EH (cell line): ENCODE measurements at regions not wholly inside any gene's neighbourhood (a gene's known extent, or its start where the extent isn't known, plus 50 kb on each side); places are given as distances from the start of the nearest gene placed in this dataset.

Source experiments
- DNase-seq: peaks from one replicate; pipeline ENCODE4 v3.0.0-alpha.2; 2015; ENCODE audit warnings: low read depth

DNA sequence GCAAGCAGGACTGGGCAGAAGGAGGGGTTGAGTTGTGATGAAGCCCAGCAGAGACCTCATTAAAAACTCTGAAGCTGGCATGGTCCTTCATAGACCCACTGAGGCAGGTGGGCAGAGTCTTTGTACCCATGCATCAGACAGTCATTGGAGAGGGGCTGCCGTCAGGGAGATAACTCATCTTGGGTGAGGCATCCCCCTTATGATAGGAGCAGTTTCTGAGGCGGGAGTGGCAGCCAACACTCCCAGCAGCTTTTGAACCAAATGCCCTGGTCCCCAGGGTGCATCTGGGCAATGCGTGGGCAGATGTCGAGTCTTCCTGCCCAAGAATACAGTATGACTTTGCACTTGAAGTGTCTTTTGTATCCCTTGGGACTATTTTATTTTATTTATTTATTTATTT, 68.1 kb downstream of the HTR5A start:
- DNase-seq: no peak

DNA sequence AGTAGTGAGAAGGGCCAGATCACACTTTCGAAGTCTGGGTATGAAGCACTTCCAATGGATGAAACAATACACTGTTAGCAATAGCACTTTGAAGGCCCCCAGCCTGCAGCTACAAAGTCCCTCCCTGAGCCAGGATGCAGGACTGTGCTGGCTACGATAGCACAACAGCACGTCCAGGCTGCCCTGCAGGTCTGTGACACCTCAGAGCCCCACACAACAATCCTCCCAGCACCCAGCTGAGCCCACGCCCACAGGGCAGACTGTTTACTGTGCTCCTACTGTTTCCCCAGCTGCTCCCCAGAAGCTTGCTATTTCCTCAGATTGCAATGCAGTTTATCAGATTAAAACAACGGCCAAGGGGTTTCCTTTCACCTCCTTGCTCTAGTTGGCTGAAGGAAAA, 71.4 kb downstream of the HTR5A start:
- DNase-seq: no peak

DNA sequence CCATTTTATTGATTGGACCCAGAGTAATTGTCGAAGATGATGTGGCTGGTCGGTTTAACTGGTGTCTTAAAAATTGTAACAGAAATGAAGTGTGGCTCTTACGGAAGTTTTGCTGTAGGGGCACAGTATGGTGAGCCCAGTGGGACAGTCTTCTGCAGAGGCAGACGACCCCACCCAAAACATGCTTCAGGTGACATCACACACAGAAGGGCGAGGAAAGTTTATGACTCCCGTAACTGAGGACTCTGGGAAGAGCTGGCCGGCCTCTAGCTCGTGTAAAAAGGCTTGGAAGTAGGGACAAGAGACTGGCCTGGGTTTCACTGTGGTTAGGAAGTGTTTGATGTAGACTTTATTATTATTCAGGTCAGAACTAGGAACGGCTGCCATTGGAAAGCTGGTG, 73.3 kb downstream of the HTR5A start:
- no peak for DNase-seq

DNA sequence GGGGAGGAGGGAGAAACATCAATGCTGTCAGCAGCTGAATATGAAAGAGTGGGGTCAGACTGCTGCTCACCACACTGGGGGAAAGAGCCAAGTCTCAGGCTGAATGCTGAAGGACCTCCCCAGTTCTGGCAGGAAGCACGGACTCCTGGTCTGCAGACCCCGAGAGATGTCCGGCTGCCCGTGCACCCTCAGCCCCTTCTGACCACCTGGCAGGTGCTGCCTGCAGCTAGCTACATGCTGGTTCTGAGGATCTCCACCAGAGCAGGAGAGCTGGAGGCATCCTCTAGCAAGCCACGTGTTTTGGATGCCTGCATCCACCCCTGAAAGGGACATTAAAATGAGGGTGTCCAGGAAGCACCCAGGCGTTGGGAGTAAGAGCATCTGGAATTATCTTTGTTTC, 74.2 kb downstream of the HTR5A start:
- no peak for DNase-seq

DNA sequence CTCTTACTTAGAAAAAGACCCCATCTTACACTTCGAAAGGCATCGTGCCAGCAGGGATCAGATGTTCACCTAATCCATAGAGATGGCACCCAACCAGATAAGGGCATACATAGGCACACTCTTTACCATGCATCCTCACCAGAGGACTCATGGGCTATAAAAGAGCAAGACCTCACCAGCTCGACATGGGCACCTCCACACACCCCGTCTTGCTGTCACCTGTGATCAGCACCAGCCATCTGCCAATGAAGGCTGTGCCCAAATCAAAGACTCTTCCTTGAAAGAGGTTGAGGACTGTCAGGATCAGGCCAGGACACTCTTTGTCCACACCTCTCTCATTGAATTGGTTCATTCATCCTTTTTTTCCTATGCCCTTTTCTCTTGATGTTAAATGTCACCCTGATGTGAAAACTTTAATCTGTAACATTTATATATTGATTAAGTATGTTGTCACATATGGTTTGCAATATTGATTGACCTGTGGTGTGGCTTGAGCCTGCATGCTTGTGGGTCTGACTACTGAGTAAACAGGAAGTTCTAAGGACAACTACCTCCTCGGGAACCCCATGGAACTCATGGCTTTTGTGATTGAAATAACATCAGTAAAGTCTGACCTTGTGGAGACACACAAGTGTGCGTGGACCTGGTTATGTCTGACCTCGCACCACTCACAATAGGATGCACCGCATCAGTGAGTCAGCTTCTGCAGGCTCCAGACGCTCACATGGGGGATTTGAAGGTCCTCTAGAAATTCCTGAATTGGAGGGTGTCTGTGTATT, 75.5 kb downstream of the HTR5A start:
- DNase-seq: no peak

DNA sequence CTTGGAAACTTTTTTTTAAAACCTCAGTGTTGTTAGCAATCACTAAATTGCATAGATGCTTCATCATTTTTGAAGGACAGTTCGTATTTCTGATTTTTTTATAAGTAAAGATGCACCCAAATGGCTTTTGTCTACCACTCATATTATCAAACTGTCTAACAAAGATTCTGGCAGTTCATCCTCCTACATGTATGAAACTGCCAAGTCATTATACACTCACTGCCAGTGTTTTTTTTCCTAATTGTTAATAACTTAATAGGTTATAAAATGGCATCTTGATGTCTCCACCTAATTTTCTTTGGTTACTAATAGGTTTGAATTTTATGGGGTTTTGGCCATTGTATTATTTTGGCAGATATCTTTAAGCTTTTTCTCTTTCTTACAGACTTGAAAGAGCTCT, 77.0 kb downstream of the HTR5A start:
- no peak for DNase-seq

DNA sequence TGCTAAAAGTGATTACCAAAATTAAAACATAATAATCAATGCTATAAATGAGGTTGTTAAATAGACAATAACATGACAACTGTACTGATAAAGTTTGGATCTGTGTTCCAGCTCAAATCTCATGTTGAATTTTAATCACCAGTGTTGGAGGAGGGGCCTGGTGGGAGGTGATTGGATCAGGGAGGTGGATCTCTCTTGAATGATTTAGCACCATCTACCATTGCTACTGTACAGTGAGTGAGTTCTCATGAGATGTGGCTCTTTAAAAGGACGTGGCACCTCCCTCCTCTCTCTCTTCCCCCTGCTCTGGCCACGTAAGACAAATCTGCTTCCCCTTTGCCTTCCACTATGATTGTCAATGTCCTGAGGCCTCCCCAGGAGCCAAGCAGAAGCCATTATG, 77.5 kb downstream of the HTR5A start:
- no peak for DNase-seq

DNA sequence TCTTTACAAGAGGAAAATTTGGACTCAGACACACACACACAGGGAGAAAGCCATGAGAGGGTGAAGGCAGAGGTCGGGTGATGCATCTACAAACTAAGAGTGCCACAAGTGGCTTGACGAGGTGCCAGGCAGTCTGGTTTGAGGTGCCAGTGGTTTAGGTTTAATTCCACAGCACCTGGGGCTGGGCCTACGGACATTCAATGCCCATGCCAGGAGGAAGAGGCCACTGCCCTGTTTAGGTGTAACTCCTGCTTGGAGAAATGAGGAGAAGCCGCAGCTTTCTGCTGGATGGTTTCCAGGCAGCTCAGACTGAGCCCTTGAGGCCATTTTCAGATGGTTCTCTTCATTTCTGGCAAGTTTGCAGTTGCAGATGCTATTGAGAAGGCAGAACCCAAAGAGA, 83.6 kb downstream of the HTR5A start:
- DNase-seq: no peak

DNA sequence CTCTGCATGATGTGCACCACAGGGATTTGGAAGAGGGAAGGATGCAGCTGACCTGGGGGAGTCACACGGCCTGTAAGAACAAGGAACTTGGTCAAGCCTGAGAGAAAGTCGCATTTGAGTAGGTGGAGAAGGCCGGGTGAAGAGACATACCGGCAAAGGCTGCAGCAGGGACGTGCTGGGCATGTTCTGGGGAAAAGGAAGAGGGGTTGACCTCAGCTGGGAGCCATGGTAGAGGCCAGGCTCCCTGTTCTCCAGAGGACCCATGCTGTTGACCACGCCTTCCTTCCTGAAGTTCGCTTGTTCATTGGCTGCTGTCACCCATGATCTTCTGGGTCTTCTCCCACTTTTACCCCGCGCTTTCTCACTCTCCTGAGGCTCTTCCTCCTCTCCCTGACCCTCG, 84.5 kb downstream of the HTR5A start:
- no peak for DNase-seq

DNA sequence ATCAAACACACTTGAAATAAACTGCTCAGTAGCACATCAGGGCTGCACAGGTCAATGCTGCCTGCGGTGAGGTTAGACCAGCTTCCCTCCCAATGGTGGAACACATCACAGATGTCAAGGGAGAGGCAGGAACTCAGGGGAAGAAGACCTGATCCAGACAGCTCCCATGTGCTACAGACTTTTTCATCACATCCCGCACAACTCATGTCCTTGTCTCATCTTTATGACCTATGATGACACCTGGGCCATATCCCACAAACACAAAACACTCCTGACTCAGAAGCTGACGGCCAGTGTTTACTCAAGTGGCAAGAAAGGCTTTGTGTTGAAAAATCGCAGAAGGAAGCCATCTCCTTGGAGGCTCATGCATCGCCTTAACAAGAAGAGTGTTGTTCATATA, 91.6 kb downstream of the HTR5A start:
- no peak for DNase-seq

DNA sequence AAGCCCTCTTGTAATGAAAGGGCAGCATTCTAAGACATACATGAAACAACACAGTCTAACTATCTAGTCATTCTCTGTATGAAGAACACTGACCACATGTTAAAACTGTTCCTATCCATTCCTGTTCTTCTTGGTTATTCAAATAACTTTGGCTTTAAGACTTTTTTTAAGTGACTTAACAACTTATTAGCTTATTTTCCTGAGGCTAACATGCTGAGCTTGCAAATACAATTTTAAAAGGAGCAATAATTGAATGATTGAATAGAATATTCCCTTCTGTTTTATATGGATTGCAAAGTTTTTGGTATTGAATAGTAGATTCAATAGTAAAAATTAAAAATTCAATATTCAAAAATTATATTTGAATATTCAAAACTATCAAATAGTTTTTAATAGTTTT, 92.3 kb downstream of the HTR5A start:
- DNase-seq: no peak

DNA sequence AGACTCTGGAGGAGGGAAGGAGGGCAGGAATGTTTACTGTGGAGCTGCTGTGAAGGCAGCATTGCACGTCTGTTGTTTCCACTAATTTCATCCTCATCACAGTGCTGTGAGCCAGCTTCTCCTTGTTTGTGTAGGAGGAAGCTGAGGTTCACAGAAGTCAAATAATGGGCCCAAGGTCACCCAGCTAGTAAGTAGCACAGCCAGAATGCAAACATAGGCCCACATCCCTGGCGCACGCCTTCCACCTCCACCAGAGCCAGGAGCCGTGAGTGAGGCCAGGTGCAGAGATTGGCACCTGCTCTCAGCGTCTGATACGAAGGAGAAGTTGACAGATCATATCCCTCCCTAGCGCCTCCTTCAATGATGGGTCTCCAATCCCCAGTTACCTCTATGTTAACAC, 93.6 kb downstream of the HTR5A start:
- DNase-seq: no peak

DNA sequence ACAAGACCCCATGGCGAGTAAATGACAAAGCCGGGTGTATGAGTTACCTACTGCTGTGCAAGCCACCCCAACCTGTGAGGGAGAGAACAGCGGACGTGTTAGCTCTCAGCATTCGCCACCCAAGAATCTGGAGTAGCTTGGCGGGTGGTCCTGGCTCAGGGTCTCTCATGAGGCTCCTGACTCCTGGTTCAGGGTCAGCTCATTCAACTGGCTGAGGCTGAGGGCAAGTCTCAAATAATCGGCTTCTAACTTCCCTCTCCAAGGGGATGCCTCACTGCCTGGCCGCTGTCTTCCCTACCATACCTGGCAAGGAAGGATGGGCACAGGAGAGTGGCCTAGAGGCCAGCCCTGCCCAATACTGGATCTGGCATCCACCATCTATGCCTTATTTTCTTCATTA, 94.2 kb downstream of the HTR5A start:
- DNase-seq: no peak

DNA sequence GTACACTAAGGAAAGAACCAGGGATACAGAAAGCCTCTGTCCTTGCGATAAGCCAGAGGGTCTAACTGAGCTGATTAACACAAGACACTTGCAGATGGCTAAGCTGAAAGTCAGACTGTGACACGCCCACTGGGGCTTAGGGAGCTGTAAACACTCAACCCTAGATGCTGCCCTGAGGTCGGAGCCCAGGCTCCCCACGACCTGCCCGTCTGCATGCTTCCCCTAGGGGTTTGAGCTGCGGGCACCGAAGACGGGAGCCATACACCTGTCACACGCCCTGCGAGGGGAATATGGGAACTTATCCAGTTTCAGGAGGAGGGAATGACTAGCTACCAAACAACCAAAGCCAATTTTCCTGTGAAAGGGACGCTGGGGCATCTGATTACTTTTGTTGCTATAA, 96.0 kb downstream of the HTR5A start:
- peak; percentile 7 for DNase-seq

DNA sequence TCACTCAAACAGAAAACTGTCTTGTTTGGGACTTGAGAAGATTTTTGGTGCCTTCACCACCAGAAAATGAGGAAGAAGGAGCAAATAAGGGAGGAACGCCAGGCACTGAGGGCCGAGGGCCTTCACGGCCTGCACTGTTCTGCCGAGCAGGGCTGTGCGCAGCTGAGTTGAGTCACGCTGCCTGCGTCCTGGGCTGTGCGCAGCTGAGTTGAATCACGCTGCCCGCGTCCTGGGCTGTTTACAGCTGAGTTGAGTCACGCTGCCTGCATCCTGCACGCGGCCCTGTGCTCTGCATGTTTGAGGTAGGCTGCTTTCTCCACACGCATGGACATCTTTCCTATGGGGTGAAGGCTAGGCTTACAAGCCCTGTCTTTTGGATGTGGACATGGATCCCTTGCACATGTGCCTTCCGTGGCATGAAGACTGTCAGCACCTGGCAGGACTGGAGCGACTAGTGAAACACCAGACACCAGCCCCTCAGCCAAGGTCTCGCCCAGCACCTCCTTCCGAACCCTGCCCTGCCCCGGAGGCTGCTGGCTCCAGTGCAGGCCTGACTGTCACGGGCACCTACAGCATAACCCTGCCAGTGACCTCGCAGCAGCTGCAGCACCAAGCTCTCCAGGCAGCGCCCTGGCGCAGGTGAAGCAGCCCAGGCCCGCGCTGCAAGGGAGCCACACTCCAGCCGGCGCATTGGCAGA, 96.7 kb downstream of the HTR5A start:
- peak; percentile 98 for DNase-seq

DNA sequence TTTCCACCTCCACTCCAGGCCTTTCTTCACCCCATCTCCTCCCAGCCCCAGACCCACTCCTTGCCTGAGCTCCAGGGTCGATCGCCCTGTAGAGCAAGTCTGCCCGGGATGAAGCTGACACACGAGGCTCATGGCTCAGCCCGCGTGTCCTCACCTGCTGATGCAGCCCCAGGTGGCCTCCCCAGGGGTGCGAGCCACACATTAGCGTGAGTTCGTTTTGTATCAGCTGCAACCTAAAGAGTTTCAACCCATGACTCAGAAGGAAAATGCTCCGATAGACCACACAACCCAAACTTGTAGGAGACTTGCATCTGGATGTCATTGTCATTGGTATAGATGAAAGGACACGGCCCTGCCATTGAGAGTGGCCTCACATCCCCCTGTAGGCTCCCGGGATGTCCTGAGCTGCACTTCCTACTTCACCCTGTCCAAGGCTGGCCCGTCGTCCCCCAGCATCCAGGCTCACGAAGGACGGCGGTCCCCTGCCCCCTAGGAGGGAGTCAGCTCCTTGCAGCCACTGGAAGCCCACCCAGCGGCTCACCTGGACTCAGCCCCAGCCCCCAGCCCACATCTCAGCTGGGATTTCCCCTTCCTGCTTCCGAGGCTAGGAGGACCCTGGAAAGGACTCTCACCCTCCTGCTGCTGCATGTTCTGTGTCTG, 97.7 kb downstream of the HTR5A start:
- DNase-seq: no peak

DNA sequence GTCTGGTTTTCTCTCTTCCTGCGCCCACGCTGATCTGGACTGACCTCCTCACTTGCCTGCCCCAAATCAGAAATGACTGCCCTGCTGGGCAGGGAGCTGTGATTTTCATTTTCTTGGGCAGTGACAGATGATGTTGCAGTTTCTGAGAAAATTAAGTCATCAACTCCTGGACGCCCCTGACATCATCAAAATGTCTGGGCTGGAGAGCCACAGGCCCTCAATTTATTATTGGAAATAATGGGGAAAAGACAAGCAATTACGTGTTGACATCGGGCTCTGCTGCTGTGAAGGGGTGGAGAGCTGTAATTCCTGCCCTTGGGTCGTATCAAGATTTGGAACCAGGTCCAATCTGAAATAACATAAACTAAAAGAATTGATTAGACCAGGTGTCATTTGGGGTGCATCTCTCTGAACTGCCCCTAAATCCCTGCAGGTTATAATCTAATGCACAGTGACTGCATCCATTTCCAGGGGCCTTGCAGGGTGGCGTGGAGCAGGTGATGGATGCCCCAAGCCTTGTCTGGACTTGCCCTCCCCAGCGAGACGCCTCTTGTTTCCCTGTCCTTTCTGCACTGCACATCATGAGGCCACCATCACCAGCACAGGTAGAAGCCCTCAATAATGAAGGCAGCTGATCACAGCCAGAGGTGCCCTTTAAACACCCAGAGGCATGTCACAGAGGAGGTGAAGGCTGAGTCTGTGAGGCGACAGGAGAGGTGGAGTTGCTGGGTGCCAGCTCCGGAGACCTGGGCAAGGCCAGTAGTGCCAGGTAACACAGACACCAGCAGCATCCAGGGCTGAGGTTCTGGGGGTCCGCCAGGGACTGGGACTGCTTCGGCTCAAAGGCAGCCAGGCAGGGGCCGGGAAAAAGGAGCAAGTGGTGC, 98.7 kb downstream of the HTR5A start:
- no peak for DNase-seq

DNA sequence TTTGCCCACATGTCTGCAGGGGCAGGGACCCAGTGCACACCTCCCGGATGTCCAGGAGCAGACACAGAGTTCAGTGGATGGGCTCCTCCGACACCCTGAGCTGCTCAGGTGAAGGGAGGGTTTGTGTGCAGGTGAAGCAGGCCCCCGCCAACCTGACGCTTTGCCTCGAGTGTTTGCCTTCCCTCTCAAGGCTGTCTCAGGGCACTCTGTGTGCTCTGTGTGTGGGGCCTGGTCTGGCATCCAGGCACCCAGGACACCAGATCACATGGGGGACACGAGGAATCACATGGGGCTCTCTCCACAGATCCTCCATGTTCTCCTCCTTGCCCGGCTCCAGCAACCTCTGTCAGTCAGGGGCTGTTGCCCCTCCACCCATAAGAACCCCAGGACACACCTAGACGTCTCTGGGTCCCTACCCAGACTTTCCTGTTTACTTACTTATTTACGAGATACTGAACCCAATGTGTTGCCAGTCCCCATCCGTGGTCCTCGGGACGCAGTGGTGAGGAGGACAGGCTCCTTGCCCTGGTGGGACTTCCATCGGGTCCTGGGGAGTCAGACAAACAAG, 99.5 kb downstream of the HTR5A start:
- no peak for DNase-seq

DNA sequence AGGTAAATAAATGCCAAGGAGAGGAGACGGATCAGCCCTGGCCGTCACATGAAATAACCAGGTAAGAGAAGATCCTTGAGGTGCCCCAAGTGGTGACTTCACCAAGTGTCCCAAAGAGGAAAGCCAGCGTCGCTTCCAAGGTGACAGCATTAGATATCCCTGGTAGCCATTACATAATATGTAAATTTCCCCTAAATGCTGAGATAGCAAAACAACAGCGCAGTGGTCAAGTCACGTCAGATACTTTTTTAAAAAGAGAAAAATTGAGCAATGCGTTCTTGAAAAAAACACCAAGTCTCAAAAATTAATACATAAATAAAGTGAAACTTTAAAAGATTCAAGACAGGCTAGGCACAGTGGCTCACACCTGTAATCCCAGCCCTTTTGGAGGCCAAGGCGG, 100.2 kb downstream of the HTR5A start:
- DNase-seq: no peak

DNA sequence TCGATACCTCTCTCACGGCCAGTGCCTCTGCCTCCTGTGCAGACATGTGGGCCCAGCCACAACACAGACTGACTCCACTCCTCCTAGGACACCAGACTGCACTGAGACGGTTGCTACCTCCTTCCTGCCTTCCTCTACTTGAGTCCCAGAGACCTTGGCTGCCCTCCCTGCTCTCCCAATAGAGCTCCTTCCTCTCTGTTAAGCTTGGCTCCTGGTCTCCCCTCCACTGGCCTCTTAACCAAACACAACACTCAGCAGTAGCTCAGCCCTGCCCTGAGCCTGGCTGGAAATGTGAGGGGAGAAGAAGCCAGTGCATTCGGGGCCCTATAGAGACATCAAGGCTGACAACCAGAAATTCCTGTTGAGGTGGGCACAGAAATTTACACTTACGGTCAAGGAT, 102.0 kb downstream of the HTR5A start:
- DNase-seq: no peak

DNA sequence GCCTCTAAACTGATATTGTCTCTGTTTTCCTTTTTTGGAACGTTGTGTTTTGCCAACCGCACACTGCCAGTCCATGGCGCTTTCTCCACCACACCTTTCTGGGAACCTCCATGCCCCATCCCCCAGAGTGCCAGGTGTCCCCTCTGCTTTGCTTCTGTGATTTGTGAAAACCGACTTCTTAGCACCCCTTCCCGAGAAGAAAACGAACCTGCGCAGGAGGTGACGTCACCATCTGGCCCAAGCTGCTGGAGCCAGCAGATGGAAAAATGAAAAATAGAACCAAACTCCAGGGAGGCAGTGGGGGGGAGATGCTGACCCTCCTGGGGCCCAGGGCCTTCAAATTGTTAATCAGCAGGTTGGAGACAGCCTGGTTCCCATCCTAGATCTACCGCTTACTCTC, 103.8 kb downstream of the HTR5A start:
- no peak for DNase-seq

DNA sequence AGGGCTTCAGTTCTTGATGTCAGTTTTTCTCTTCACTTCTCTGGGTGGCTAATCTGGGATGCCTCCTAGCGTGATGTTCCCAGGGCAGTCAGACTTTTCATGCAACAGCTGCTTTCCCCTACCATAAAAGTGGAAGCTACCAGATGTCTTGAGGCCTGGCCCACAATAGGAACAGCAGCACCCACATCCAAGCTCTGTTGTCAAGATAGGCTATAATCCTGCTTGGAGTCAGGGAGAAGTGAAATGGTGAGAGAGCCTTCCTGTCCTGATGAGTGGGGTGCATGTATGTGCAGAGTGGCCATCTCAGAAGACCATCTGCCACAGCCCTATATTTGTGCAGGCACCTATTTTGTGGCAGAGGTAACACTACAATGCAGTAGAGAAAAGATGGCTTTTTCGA, 108.0 kb downstream of the HTR5A start:
- no peak for DNase-seq
